Medulla oblongata (tissue), 1 donor: ENCODE measurements at regions not wholly inside any gene's neighbourhood (a gene's known extent, or its start where the extent isn't known, plus 50 kb on each side); places are given as distances from the start of the nearest gene placed in this dataset.

Experiments used
- DNase-seq: peaks from one replicate; pipeline ENCODE4 v3.0.0-alpha.2; 2015; ENCODE audit errors: extremely low spot score

- DNase-seq = peak; percentile 37
These were observed 53.6 kb upstream of the DYNC1I1 start for GRCh38 chr7:95718577-95719410.

- DNase-seq = no peak
These were observed 55.8 kb upstream of the DYNC1I1 start for GRCh38 chr7:95716357-95717122.

- no peak for DNase-seq
These were observed 57.1 kb upstream of the DYNC1I1 start for GRCh38 chr7:95715274-95715673.

- DNase-seq = no peak
These were observed 61.6 kb upstream of the DYNC1I1 start for GRCh38 chr7:95710711-95711110.

GRCh38 chr7:95700917-95701316 is 71.4 kb upstream of the DYNC1I1 start:
- no peak for DNase-seq

- DNase-seq = no peak
These were observed 78.0 kb upstream of the DYNC1I1 start for GRCh38 chr7:95694334-95694733.

GRCh38 chr7:95693551-95694333 is 78.6 kb upstream of the DYNC1I1 start:
- DNase-seq = no peak

GRCh38 chr7:95691464-95691863 is 80.9 kb upstream of the DYNC1I1 start:
- DNase-seq = no peak

- peak; percentile 73 for DNase-seq
These were observed 81.9 kb upstream of the DYNC1I1 start for GRCh38 chr7:95690367-95690947.

GRCh38 chr7:95688931-95689495 is 83.3 kb upstream of the DYNC1I1 start:
- DNase-seq = peak; percentile 17

GRCh38 chr7:95687759-95688343 is 84.5 kb upstream of the DYNC1I1 start:
- DNase-seq = peak; percentile 74

- peak; percentile 87 for DNase-seq
These were observed 86.2 kb upstream of the DYNC1I1 start for GRCh38 chr7:95686109-95686508.

GRCh38 chr7:95684505-95684904 is 87.8 kb upstream of the DYNC1I1 start:
- peak; percentile 16 for DNase-seq

- peak; percentile 86 for DNase-seq
These were observed 87.7 kb upstream of the PDK4 start for GRCh38 chr7:95684037-95684436.

- DNase-seq = no peak
These were observed 86.6 kb upstream of the PDK4 start for GRCh38 chr7:95682913-95683312.

GRCh38 chr7:95676691-95677090 is 80.4 kb upstream of the PDK4 start:
- no peak for DNase-seq

- no peak for DNase-seq
These were observed 79.3 kb upstream of the PDK4 start for GRCh38 chr7:95675632-95676031.

GRCh38 chr7:95675016-95675415 is 78.7 kb upstream of the PDK4 start:
- no peak for DNase-seq

- DNase-seq = no peak
These were observed 77.8 kb upstream of the PDK4 start for GRCh38 chr7:95674101-95674500.

- DNase-seq = no peak
These were observed 76.1 kb upstream of the PDK4 start for GRCh38 chr7:95672434-95672833.

- DNase-seq = no peak
These were observed 73.2 kb upstream of the PDK4 start for GRCh38 chr7:95669513-95669912.
